GM10266 (cell line): ENCODE measurements at regions not wholly inside any gene's neighbourhood (a gene's known extent, or its start where the extent isn't known, plus 50 kb on each side); places are given as distances from the start of the nearest gene placed in this dataset.
"Not testable (repeated sequence)": the region's sequence is repeated elsewhere in the genome, so short reads cannot be mapped to it uniquely, and the experiment has no call there.

ENCODE experiments used
- DNase-seq: peaks from one replicate; pipeline ENCODE4 v3.0.0; 2012; ENCODE audit errors: extremely low spot score
- TF ChIP-seq, protein P1 (sequence below): IDR thresholded peaks from 2 replicates; pipeline ENCODE4 v1.5.1; 2012; ENCODE audit warnings: mild to moderate bottlenecking, low read depth; ENCODE audit not compliant: control insufficient read depth, insufficient read depth; ENCODE audit errors: missing control alignments

DNA sequence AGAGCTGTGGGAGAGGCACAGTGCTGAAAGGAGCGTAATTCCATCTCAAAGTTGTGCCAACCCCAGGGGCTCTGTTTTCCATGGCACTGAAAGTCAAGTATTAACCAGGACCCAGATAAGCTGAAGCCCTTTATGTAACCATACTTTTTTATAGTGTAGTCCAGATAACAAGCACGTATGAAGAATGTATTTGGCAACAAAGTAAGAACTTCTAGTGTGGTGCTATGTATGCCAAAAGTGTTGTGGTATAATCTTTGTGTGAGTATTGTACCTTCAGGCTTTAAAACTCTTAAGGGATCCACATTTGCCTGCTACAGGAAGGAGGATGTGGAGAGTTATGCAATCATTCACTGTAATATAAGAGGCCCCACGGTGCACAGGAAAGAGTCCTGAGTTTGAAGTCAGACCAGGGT lies 129.4 kb downstream of the IBTK start:
- no peak for DNase-seq
- TF ChIP-seq, protein P1, sequence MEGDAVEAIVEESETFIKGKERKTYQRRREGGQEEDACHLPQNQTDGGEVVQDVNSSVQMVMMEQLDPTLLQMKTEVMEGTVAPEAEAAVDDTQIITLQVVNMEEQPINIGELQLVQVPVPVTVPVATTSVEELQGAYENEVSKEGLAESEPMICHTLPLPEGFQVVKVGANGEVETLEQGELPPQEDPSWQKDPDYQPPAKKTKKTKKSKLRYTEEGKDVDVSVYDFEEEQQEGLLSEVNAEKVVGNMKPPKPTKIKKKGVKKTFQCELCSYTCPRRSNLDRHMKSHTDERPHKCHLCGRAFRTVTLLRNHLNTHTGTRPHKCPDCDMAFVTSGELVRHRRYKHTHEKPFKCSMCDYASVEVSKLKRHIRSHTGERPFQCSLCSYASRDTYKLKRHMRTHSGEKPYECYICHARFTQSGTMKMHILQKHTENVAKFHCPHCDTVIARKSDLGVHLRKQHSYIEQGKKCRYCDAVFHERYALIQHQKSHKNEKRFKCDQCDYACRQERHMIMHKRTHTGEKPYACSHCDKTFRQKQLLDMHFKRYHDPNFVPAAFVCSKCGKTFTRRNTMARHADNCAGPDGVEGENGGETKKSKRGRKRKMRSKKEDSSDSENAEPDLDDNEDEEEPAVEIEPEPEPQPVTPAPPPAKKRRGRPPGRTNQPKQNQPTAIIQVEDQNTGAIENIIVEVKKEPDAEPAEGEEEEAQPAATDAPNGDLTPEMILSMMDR = no peak

DNA sequence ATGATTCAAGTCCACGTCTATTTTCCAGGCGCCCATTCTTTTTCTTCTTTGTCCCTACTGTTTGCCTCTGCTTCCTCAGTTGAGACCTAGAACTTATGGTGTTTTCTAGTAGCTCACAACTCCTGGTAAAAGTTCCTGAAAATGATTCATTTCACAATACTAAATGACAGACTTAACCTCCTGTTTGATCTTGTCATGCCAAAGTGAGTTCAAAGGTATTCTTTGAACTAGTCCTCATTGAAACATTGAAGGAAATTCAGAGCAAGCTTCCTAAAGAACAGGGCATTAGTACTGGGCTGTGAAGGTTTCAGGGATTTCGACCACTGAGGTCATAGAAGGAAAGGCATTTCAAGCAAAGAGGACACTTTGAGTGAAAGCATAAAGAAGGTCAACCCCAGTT lies 132.8 kb downstream of the IBTK start:
- TF ChIP-seq, protein P1 = no peak
- DNase-seq = no peak

DNA sequence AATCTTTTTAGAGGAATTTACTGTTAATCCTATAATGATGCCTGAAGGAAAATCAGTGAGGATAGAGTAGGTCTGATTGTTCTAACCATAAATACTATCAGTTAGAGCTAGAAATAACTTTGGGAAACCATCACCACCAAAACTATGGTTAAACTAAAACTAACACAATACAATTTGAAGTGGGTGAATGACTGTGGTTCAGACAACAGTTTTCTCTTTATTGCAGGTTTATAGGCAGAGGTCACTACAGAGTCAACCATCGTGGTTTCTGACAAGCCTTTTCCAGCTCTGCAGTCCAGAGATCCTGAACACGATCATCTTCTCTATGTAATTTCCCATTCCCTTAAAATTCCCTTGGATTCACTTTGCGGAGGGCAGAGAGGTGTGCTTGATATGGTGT lies 134.3 kb downstream of the IBTK start:
- TF ChIP-seq, protein P1 = no peak
- DNase-seq = no peak

DNA sequence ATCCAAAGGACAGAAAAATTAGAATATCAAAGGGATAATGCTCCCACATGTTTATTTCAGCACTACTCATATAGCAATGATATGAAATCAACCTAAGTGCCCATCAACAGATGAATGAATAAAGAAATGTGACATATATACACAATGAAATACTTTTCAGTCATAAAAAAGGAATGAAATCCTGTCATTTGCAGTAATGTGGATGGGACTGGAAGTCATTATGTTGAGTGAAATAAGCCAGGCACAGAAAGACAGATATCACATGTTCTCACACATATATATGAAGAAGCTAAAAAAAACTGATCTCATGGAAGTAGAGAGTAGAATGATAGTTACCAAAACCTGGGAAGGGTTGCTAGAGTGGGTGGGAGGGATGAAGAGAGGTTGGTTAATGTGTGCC lies 135.7 kb downstream of the IBTK start:
- no peak for DNase-seq
- TF ChIP-seq, protein P1 = no peak

DNA sequence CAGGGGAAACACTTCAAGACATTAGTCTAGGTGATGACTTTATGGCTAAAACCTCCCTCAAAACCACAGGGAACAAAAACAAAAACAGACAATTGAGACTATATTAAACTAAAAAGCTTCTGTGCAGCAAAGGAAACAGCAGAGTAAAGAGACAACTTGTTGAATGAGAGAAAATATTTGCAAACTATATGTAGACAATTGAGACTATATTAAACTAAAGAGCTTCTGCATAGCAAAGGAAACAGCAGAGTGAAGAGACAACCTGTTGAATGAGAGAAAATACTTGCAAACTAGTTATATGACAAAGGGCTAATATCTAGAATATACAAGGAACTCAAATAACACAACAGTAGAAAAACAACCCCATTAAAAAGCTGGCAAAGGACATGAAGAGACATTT lies 136.4 kb downstream of the IBTK start:
- DNase-seq = no peak
- TF ChIP-seq, protein P1 = no peak

DNA sequence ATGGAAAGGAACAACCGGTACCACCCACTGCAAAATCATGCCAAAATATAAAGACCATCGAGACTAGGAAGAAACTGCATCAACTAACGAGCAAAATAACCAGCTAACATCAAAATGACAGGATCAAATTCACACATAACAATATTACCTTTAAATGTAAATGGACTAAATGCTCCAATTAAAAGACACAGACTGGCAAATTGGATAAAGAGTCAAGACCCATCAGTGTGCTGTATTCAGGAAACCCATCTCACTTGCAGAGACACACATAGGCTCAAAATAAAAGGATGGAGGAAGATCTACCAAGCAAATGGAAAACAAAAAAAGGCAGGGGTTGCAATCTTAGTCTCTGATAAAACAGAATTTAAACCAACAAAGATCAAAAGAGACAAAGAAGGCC lies 144.4 kb downstream of the IBTK start:
- not testable (repeated sequence) for DNase-seq

DNA sequence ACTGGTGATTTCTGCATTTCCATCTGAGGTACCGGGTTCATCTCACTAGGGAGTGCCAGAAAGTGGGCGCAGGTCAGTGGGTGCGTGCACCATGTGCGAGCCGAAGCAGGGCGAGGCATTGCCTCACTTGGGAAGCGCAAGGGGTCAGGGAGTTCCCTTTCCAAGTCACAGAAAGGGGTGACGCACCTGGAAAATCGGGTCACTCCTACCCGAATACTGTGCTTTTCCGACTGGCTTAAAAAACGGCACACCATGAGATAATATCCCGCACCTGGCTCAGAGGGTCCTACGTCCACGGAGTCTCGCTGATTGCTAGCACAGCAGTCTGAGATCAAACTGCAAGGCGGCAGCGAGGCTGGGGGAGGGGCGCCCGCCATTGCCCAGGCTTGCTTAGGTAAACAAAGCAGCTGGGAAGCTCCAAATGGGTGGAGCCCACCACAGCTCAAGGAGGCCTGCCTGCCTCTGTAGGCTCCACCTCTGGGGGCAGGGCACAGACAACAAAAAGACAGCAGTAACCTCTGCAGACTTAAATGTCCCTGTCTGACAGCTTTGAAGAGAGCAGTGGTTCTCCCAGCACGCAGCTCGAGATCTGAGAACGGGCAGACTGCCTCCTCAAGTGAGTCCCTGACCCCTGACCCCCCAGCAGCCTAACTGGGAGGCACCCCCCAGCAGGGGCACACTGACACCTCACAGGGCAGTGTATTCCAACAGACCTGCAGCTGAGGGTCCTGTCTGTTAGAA lies 146.0 kb downstream of the IBTK start:
- not testable (repeated sequence) for DNase-seq

DNA sequence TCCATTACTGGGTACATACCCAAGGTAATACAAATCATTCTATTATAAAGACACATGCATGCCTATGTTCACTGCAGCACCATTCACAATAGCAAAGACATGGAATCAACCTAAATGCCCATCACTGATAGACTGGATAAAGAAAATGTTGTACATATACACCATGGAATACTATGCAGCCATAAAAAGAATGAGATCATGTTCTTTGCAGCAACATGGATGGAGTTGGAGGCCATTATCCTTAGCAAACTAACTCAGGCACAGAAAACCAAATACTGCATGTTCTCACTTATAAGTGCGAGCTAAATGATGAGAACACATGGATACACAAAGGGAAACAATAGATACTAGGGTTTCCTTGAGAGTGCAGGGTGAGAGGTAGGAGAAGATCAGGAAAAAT lies 146.8 kb downstream of the IBTK start:
- DNase-seq = not testable (repeated sequence)

DNA sequence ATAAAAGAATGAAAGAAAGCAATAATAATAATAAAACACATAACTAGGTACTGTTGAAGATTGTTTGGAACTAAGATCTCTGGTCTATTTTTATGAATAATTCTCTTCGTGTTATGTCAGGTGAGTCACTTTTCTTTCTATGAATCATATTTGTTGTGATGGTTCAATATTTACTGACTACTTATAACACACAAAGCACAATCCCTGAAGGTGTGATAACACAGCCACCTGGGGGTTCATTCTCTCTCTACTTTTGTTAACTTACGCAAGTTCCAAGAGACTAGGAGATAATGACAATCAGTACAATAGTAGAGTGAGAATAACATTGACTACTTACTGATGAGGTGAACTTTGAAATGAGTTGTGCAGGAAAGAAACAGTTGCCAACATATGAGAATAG lies 149.9 kb downstream of the IBTK start:
- TF ChIP-seq, protein P1 = no peak
- no peak for DNase-seq
